SIG-M5 treated with dmso at 0.1 percent for 504 hours (cell line): ENCODE measurements at regions not wholly inside any gene's neighbourhood (a gene's known extent, or its start where the extent isn't known, plus 50 kb on each side); places are given as distances from the start of the nearest gene placed in this dataset.
A peak's percentile ranks its signal among the peaks of the same experiment; 100 is the strongest.

Experiments
- DNase-seq: peaks from one replicate; lab custom pipeline; 2025; ENCODE audit not compliant: unreplicated experiment; lab: John Stamatoyannopoulos, UW

DNA sequence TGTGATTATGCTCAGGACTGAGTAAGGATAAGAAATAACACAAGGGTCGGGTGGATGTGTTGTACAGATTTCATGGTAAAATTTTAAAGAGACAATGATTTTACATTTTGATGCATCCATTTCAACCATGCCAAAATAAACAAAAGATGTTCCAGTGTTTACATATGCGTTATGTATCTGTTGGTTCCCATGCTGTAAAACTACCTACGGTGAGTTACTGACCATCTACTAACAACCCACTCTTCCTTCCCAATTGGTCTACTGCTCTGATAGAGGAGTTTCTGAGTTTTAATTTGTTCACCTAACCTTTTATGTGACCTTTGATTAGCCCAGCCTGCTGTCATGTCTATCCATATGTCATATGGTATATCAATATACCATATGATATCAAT, 1697.1 kb downstream of the MAT2B start:
- no peak for DNase-seq

DNA sequence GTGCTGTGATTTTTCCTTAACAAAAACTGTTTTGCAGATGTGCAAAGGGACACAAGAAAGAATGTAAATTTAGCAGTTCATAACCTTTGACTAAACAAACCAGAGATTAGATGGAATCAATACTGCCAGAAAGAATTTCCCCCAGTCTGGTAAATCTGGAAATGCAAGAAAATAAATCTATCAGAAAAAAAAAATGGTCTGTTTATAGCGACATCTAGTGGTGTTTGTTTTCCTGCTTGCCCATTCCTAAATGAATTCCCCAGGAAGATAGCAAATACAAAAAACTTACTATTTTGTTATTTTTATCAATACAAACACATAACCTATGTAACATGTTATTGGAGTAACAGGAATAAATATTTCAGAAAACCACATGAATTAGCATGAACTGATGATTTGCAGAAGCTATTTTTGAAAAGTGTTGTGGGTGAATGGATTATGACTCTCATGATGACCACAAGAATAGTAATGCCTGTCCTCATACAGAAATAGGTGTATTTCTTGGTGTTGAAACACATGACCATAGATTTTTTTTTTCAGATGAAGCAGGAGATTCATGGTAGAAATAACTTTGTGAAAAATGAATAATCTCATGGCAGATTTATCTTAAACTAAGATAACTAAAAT, 1703.8 kb downstream of the MAT2B start:
- DNase-seq = peak; percentile 62

DNA sequence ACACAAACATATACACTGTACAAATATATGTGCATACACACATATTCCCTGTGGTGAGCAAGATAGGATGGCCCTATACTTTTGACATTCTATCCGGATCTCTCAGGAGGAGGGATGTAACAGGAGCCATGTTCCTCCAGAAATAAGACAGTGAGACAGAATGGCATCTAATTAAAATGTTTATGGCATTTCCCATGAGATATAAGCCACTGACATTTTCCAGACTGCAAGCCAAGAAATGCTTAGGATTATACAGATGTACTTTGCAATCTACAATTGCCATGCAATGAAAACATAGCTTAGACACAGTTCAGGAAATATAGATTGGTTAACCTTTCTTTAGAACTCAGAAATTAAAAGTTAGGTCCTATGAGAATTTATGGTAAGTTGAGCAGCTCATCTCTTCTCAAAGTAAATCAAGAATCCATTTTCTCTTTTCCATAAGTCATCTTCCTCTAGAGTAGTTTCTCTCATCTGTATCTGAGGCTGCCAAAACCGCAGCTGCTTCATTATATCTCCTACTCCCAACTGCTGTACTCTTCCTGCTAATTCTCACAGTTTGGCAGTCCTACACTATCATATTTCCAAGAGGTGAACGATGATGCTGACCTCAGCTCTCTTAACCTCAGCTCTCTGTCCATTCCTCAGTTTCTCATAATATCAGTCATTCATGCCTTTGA, 1719.1 kb downstream of the MAT2B start:
- DNase-seq = no peak

DNA sequence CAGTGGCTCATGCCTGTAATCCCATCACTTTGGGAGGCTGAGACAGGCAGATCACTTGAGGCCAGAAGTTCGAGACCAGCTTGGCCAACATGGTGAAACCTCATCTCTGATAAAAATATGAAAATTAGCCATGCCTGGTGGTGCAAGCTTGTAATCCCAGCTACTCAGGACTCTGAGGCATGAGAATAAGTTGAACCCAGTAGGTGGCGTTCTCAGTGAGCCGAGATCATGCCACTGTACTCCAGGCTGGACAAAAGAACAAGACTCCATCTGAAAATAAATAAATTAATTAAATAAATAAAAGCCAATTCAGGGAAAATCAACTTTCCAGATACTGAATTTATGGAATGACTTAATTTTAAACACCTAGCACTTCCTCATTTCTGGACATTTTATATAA, 1722.1 kb downstream of the MAT2B start:
- DNase-seq = no peak

GRCh38 chr5:165228184-165228583, 1722.8 kb downstream of the MAT2B start:
- no peak for DNase-seq

DNA sequence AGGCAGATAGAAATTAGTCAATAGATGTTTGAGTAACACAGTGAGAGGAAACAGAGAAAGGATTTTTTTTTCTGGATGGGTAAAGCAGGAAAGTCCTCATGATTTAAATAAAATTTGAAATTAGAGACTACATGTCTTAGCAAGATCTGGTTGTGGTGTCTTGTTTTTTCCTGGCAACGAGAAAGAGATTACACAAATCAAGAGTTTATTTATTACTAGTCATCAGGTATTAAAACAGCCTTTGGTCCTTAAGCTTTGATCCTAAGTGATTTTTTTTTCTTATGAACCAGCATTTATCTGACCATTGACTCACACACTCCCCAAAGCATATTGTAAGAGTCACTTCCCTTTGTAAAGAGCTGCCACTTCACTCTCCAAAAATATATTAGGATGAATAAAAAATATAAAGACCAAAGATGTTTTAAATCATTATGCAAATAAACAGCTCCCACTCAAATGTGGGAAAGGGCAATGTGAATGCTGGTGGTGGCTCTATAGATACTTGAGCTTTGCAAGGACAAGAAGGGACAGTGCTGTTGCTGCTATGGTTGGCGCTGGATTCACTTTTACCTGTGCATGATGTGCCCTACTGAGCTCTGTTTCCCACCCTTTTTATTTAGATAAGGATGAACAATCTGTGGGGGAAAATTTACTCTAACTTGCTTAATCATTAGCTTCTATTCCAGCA, 1726.5 kb downstream of the MAT2B start:
- DNase-seq = no peak

- DNase-seq = no peak
Measured at GRCh38 chr5:165232509-165233028, 1727.2 kb downstream of the MAT2B start.

DNA sequence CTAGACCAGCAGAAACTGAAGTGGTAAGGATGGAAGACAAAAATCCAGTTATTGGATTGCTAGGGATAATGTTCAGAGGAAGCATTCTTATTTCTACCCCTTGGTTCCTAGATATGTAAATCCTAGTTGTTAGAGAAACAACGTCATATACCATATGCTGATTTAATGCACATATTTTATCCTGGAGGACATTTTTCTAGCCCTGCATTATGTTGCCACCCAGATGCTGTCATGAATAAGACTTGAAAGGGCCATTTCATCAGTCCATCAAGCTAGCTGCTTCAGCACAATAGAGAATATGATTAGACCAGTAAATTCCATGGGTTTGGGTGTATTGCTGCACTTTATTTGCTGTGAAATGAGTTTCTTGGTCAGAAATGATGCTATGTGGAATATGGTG, 1736.4 kb downstream of the MAT2B start:
- no peak for DNase-seq

- DNase-seq = no peak
Measured at GRCh38 chr5:165242646-165243045, 1737.2 kb downstream of the MAT2B start.

GRCh38 chr5:165244407-165244806, 1739.0 kb downstream of the MAT2B start:
- DNase-seq = no peak

DNA sequence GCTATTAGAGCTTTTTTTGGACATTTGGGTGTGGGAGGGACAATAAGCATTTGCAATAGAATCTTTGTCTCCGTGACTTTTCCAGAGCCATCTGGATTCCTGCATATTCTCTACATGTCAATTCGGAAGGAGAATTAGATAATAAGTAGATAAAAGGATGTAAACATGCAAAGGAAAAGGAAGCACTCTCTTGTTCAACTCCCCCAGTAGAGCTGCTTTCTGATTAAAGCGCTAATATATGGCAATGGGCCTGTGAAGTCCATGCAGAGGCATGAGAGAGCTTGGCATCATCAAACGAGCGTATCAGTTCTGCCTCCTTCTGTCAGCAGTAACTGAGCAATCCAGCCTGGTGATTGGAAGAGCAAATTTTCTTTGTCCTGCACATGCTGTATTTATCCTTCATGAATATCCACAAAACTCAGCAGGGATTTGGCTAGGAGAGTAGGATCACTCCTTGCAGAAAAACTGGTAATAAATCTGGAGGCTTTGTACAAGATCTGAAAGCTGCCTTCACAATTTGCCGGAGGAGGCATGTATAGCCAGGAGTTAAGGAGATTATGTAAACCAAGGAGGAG, 1752.9 kb downstream of the MAT2B start:
- no peak for DNase-seq

GRCh38 chr5:165260426-165260825, 1755.0 kb downstream of the MAT2B start:
- DNase-seq = no peak

GRCh38 chr5:165263536-165263935, 1758.1 kb downstream of the MAT2B start:
- no peak for DNase-seq

GRCh38 chr5:165266939-165267338, 1761.5 kb downstream of the MAT2B start:
- DNase-seq = no peak

- DNase-seq = no peak
Measured at GRCh38 chr5:165272436-165272835, 1767.0 kb downstream of the MAT2B start.

DNA sequence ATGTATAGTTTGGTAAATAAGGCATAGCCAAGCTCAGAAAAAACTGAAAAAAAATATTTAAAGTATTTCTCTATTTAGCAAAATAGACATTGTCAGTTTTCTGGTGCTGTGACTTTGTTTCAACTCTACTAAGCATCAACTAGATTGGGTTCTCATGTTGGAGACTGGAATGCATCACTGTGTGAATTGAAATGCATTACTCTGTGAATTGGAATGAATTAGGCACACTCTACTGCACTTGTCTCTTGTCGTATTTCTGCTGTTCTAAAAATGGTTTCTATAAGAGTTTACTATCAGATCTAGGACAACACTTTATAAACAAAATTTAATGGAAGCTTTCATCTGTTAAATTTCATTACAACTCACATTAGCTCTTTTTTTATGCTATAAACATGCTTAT, 1772.2 kb downstream of the MAT2B start:
- DNase-seq = no peak

- no peak for DNase-seq
Measured at GRCh38 chr5:165282491-165282890, 1777.1 kb downstream of the MAT2B start.

DNA sequence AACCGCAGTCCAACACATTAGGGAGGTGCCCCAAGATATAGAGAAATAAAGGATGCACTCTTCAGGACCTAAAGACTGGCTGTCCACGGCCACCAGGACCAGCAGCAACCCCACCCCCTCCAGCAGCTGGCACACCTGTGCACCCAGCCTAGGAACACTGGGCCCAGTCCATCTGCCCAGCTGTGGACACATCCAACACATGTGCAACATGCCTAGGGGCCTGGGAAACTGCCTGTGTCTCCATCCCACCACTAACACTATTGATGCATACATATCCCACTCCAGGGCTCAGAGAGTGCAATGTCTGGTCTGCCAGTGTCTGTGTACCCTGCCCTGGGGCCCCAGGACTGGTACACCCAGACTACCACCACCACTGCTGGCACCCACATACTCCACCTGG, 1781.3 kb downstream of the MAT2B start:
- no peak for DNase-seq

- DNase-seq = no peak
Measured at GRCh38 chr5:165290535-165290934, 1785.1 kb downstream of the MAT2B start.

GRCh38 chr5:165296401-165297130, 1791.1 kb downstream of the MAT2B start:
- DNase-seq = no peak

DNA sequence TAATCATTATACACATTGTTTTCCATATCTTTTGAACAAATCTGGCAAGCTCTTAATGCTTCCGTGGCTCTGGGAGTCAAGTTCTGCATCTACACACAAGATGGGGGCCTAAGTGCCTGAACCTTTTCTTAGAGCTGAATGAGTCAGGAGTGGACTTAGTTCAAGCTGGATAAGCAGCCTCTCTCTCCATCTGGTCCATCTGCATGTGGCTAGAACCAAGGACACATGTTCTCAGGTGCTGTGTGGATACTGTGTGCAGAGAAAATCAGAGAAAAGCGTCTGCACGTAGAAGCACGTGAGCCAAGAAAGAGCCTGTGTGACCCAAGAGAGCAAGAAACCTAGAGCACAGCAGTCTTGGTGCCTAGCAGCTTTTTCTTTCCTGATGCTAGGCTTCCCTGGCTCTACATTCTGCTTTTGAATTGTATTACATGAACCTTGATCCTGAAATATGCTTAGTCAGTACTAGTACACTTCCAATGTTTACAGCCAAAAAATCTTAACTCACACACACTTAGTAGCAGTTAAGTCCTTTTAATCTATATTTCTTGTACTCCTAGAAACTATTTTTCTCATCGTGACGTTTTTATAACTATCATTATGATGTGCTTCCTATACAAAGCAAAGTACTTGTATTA, 1798.9 kb downstream of the MAT2B start:
- DNase-seq = no peak
